ENCODE measurements at regions not wholly inside any gene's neighbourhood (a gene's known extent, or its start where the extent isn't known, plus 50 kb on each side); places are given as distances from the start of the nearest gene placed in this dataset.

DNA sequence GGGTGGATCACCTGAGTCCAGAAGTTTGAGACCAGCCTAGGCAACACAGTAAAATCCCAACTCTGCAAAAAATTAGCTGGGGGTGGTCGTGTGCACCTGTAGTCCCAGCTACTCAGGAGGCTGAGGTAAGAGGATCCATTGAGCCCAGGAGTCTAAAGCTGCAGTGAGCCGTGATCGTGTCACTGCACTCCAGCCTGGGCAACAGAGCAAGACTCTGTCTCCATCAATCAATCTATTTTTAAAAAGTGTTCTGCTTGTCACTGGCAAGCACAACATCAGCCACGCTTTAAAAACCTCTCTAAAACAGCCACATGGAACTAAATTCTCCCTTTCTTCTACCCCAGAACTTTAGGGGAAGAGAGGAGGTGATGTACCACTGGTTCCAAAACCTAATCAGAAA is 131.6 kb upstream of the RREB1 start:
- no peak overlapping the region for H3K4me3 ChIP-seq
- intact Hi-C loops (cut with DNase I; ENCODE audit: low total_unique reads) = no loop called here
- no peak for DNase-seq
- H3K36me3 ChIP-seq = no peaks in the 10 kb centered on the region
- H3K9me3 ChIP-seq = no peaks in the 10 kb centered on the region
- H3K27ac ChIP-seq = no peak overlapping the region
- H3K4me1 ChIP-seq = no peaks in the 10 kb centered on the region
- no peak for TF ChIP-seq POLR2A (IDR thresholded peaks at IDR 0.05)
- TF ChIP-seq, protein P1, sequence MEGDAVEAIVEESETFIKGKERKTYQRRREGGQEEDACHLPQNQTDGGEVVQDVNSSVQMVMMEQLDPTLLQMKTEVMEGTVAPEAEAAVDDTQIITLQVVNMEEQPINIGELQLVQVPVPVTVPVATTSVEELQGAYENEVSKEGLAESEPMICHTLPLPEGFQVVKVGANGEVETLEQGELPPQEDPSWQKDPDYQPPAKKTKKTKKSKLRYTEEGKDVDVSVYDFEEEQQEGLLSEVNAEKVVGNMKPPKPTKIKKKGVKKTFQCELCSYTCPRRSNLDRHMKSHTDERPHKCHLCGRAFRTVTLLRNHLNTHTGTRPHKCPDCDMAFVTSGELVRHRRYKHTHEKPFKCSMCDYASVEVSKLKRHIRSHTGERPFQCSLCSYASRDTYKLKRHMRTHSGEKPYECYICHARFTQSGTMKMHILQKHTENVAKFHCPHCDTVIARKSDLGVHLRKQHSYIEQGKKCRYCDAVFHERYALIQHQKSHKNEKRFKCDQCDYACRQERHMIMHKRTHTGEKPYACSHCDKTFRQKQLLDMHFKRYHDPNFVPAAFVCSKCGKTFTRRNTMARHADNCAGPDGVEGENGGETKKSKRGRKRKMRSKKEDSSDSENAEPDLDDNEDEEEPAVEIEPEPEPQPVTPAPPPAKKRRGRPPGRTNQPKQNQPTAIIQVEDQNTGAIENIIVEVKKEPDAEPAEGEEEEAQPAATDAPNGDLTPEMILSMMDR (IDR thresholded peaks at IDR 0.05) = no peak
- no peaks in the 10 kb centered on the region for H3K27me3 ChIP-seq

DNA sequence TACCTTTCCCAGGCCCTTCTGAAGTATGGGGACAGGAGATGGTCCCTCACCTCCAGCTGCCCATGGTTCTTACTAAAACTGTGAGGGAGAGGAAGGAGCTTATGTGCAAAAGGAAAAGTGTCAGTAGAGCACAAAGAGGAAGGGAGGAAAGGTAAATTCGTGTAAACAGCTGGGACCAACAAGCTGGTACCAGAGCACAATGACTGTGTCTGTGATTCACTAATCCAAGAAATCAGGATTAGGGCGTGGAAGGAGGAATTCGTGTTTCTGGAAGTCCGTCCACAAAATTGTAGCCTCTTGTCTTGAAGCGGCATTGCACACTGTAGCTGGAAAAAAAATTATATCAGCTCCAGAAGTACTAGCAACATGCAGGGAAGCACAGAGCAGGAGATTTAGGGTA is 129.0 kb upstream of the RREB1 start:
- intact Hi-C loops (cut with DNase I; ENCODE audit: low total_unique reads) = no loop called here
- DNase-seq = no peak
- TF ChIP-seq, protein P1 (IDR thresholded peaks at IDR 0.05) = no peak
- TF ChIP-seq POLR2A (IDR thresholded peaks at IDR 0.05) = no peak
- Histone ChIP-seq H3K4me1 (no peaks in the 10 kb centered on the region), H3K27ac (no peak overlapping the region), H3K36me3 (no peaks in the 10 kb centered on the region), H3K9me3 (no peaks in the 10 kb centered on the region), H3K4me3 (no peak overlapping the region), H3K27me3 (no peaks in the 10 kb centered on the region)

DNA sequence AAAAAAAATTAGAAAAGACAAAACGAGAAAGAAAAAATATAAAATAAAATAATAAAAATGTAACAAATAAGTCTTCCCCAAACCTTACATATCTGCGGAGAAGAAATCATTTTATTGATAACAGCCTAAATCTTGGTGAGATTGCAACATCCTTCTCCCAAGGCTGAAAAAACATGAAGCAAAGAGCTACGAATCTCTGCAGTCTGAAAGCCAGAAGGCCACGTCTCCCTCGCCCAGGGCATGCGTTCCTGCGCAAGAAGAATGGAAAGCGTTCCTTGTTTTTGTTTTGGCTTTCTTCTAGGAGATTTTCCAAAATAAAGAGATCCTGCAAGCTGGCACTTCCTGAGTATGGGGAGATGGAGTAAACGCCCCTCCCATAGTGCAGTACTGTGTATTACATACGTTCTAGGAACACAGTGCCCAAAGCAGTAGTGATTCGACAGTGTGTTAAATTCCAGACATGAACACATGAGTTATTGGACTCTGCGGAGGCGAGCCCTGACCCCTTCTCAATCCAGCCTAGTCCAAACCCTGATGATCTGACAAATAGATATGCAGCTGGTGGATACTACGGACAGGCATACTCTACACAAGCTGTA is 126.7 kb upstream of the RREB1 start:
- intact Hi-C loops (cut with DNase I; ENCODE audit: low total_unique reads) = no loop called here
- H3K36me3 ChIP-seq = no peaks in the 10 kb centered on the region
- no peak overlapping the region for H3K4me3 ChIP-seq
- H3K27ac ChIP-seq = no peak overlapping the region
- H3K9me3 ChIP-seq = no peaks in the 10 kb centered on the region
- H3K4me1 ChIP-seq = no peaks in the 10 kb centered on the region
- no peaks in the 10 kb centered on the region for H3K27me3 ChIP-seq
- TF ChIP-seq, protein P1 (IDR thresholded peaks at IDR 0.05) = no peak
- no peak for TF ChIP-seq POLR2A (IDR thresholded peaks at IDR 0.05)
- DNase-seq = no peak

DNA sequence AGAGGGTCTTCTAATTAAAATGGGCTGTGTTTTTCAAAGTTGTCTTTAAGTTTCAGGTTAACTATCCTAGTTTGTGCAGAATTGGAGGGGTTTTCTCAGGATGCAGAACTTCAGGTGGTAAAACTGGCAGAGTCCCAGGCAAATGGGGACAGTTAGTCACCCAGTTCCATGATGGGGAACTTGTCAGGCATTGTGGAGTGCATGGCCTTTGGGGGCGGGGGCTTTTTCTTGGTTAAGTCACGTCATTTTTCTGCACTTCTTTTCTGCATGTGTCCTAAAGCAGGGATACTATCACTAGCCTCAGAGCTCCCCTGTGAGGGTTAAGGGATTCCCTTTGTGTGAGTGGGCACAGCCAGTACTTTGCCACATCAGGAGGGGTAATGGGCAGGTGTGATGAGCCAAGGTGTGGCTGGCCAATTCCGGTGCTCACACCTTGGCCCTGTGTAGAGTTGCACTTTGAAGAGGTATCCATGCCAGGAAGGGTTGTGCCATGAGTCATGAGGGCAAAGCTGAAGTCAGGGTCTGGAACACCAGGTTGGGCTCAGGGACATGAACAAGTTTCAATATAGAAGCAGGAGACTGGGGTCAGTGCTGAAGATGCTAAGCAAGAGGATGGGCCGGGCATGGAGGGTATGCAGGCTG is 126.0 kb upstream of the RREB1 start:
- Histone ChIP-seq H3K27me3 (no peaks in the 10 kb centered on the region), H3K4me3 (no peak overlapping the region), H3K36me3 (no peaks in the 10 kb centered on the region), H3K9me3 (no peaks in the 10 kb centered on the region), H3K4me1 (no peaks in the 10 kb centered on the region), H3K27ac (no peak overlapping the region)
- no peak for DNase-seq
- no peak for TF ChIP-seq POLR2A (IDR thresholded peaks at IDR 0.05)
- TF ChIP-seq, protein P1 (IDR thresholded peaks at IDR 0.05) = no peak
- intact Hi-C loops (cut with DNase I; ENCODE audit: low total_unique reads) = no loop called here

DNA sequence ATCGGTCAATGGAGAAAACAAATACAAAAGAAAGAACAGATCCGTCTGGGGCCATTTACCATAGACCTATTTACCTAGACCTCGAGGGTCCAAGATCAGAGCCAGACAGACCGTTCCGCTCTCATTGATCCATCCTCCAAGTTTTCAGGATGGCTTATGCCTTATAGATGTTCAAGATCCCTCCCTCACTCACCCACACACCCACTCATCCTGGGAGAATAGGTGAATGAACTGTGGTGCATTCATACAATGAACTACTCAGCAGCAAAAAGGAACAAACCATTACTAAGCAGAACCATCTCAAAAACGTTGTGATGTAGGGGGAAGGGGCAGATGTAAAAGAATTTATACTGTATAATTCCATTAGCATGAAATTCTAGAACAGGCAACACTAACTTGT is 125.1 kb upstream of the RREB1 start:
- H3K36me3 ChIP-seq = no peaks in the 10 kb centered on the region
- H3K27me3 ChIP-seq = no peaks in the 10 kb centered on the region
- H3K9me3 ChIP-seq = no peaks in the 10 kb centered on the region
- no peak for TF ChIP-seq POLR2A (IDR thresholded peaks at IDR 0.05)
- TF ChIP-seq, protein P1 (IDR thresholded peaks at IDR 0.05) = no peak
- no peak for DNase-seq
- no peaks in the 10 kb centered on the region for H3K4me1 ChIP-seq
- H3K27ac ChIP-seq = no peak overlapping the region
- intact Hi-C loops (cut with DNase I; ENCODE audit: low total_unique reads) = no loop called here
- H3K4me3 ChIP-seq = no peak overlapping the region

All from uterus (tissue), 3 donors.